ENCODE measurements at regions not wholly inside any gene's neighbourhood (a gene's known extent, or its start where the extent isn't known, plus 50 kb on each side); places are given as distances from the start of the nearest gene placed in this dataset.

DNA sequence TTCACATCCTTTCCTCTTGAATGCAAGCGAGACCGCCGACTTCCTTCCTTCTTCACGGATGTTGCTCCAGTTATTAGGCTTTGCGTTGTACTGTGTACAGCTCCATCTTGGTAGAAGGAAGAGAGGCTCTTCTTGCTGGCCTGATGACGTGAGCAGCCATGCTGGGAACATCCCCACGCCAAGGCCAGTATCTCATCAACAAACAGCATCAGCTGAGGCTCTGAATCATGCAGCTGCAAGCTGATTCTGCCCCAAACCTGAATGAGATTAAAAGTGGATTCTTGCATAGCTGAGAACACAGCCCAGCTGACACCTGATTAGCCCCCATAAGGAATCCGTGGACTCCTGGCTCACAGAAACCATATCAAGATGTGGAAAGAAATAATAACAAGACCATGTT, 809.6 kb downstream of the EFNB2 start:
- TF ChIP-seq, protein P1, sequence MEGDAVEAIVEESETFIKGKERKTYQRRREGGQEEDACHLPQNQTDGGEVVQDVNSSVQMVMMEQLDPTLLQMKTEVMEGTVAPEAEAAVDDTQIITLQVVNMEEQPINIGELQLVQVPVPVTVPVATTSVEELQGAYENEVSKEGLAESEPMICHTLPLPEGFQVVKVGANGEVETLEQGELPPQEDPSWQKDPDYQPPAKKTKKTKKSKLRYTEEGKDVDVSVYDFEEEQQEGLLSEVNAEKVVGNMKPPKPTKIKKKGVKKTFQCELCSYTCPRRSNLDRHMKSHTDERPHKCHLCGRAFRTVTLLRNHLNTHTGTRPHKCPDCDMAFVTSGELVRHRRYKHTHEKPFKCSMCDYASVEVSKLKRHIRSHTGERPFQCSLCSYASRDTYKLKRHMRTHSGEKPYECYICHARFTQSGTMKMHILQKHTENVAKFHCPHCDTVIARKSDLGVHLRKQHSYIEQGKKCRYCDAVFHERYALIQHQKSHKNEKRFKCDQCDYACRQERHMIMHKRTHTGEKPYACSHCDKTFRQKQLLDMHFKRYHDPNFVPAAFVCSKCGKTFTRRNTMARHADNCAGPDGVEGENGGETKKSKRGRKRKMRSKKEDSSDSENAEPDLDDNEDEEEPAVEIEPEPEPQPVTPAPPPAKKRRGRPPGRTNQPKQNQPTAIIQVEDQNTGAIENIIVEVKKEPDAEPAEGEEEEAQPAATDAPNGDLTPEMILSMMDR (conservative IDR thresholded peaks at IDR 0.05; ENCODE audit: low read length), result no peak
- no peak for TF ChIP-seq EZH2phosphoT487 (IDR thresholded peaks at IDR 0.05; ENCODE audit: borderline replicate concordance, low read depth, low read length)

Data from OCI-LY7 (cell line).